GM10266 (cell line): ENCODE measurements at regions not wholly inside any gene's neighbourhood (a gene's known extent, or its start where the extent isn't known, plus 50 kb on each side); places are given as distances from the start of the nearest gene placed in this dataset.
"Not testable (repeated sequence)": the region's sequence is repeated elsewhere in the genome, so short reads cannot be mapped to it uniquely, and the experiment has no call there.

Experiments used
- DNase-seq: peaks from one replicate; pipeline ENCODE4 v3.0.0; 2012; ENCODE audit errors: extremely low spot score
- TF ChIP-seq, protein P1 (sequence below): IDR thresholded peaks from 2 replicates; pipeline ENCODE4 v1.5.1; 2012; ENCODE audit warnings: mild to moderate bottlenecking, low read depth; ENCODE audit not compliant: control insufficient read depth, insufficient read depth; ENCODE audit errors: missing control alignments

DNA sequence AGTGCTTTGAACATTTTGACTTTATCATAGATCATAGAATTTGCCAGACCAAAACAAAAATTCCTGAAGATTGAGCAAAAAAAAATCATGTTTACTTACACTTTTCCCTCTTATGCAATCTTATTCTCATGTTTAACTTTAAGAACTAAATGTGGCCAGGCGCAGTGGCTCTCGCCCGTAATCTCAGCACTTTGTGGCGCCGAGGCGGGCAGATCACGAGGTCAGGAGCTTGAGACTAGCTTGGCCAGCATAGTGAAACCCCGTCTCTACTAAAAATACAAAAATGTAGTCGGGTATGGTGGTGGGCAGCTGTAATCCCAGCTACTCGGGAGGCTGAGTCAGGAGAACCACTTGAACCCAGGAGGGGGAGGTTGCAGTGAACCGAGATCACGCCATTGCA is 227.9 kb upstream of the KYNU start:
- no peak for DNase-seq
- TF ChIP-seq, protein P1, sequence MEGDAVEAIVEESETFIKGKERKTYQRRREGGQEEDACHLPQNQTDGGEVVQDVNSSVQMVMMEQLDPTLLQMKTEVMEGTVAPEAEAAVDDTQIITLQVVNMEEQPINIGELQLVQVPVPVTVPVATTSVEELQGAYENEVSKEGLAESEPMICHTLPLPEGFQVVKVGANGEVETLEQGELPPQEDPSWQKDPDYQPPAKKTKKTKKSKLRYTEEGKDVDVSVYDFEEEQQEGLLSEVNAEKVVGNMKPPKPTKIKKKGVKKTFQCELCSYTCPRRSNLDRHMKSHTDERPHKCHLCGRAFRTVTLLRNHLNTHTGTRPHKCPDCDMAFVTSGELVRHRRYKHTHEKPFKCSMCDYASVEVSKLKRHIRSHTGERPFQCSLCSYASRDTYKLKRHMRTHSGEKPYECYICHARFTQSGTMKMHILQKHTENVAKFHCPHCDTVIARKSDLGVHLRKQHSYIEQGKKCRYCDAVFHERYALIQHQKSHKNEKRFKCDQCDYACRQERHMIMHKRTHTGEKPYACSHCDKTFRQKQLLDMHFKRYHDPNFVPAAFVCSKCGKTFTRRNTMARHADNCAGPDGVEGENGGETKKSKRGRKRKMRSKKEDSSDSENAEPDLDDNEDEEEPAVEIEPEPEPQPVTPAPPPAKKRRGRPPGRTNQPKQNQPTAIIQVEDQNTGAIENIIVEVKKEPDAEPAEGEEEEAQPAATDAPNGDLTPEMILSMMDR: no peak

DNA sequence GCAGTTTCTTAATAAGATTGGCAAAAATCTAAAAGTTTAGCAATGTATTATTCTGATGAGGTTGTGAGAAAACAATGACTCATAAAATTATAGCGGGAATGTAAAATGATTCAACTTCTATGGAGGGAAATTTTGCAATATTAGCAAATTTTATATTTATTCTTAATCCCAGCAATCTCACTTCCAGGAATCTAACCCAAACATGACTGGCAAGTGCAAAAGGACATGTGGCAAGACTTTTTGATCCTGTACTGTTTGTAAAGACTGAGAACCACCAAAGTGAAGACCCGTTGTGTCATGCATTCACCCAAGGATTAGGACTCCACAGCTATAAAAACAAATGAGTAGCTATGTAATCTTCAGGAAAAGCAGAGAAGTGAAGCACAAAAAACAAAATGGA is 234.8 kb upstream of the KYNU start:
- no peak for DNase-seq
- TF ChIP-seq, protein P1: no peak

DNA sequence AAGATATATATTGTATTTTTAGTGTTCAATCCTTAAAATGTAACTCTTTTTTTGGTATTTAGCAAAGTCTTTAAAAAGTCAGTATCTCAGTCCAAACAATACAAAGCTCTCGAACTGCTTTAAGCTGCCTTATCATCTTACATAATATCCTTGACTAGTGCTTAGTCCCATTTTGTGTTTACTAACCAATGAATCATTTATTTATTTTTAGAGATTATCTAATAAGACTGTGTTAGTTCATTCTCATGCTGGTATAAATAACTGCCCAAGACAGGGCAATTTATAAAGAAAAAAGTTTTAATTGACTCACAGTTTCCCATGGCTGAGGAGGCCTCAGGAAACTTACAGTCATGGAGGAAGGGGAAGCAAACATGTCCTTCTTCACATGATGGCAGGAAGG is 248.3 kb upstream of the KYNU start:
- TF ChIP-seq, protein P1: no peak
- DNase-seq: no peak

DNA sequence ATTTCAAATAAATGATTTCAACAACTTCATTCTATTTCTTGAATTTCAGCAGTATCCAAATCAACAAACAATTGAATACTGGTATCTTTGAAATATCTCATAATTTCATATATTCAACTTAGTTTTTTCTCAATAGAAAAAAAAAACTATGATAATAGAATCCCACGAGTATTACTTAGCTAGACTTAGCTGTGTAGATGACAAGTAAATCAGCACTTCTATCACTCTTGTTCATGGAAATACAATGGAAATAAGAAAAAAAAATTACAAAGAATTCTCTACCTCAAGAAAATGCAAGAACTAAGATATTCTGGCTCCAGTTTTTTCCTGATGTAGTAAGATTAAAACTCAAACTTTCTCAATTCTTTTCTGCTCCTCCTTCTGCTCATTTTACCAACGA is 256.2 kb upstream of the KYNU start:
- DNase-seq: no peak
- TF ChIP-seq, protein P1: no peak

DNA sequence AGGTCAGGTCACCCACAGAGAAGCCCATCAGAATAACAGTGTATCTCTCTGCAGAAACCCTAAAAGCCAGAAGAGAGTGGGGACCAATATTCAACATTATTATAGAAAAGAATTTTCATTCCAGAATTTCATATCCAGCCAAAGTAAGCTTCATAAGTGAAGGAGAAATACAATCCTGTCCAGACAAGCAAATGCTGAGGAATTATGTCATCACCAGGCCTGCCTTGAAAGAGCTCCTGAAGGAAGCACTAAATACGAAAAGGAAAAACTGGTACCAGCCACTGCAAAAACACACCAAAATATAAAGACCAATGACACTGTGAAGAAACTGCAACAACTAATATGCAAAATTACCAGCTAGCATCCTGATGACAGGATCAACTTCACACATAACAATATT is 260.0 kb upstream of the KYNU start:
- DNase-seq: no peak
- TF ChIP-seq, protein P1: no peak

DNA sequence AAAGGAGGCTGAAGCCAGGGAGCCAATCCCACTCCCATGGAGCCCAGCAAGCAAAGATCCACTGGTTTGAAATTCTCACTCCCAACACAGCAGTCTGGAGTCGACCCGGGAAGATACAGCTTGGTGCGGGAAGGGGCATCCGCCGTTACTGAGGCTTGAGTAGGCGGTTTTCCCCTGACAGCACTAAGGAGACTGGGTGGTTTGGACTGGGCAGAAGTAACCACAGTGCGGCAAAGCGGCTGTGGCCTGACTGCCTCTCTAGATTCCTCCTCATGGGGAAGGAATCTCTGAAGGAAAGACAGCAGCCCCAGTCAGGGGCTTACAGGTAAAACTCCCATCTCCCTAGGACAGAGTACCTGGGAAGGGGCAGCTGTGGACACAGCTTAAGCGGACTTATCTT is 261.6 kb upstream of the KYNU start:
- TF ChIP-seq, protein P1: no peak
- no peak for DNase-seq

DNA sequence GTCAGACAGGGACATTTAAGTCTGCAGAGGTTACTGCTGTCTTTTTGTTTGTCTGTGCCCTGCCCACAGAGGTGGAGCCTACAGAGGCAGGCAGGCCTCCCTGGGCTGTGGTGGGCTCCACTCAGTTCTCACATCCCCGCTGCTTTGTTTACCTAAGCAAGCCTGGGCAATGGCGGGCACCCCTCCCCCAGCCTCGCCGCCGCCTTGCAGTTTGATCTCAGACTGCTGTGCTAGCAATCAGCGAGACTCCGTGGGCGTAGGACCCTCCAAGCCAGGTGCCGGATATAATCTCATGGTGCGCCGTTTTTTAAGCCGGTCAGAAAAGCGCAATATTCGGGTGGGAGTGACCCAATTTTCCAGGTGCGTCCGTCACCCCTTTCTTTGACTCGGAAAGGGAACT is 264.3 kb upstream of the KYNU start:
- not testable (repeated sequence) for DNase-seq

DNA sequence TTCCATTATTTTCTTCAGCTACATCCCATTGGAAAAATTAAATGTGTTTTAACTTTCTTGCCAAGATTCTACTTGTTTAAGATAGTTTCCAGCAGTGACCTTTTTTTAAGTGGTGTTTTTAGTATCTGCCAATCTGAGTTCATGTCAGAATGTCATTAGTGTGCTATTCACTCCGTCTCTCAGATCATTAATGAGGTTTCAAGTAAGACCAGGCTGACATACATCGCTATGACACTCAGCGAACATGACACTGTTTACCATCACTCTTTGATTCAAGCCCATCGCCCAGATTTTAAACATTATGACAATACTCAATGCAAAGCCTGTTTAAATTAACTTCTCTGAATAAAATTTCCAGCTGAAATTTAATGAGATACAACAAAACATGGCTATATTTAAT is 272.0 kb upstream of the KYNU start:
- TF ChIP-seq, protein P1: no peak

More for the DNA sequence above, 272.0 kb upstream of the KYNU start:
- DNase-seq: no peak
